Liver (tissue), 7 donors: ENCODE measurements at regions not wholly inside any gene's neighbourhood (a gene's known extent, or its start where the extent isn't known, plus 50 kb on each side); places are given as distances from the start of the nearest gene placed in this dataset.
"Not testable (repeated sequence)": the region's sequence is repeated elsewhere in the genome, so short reads cannot be mapped to it uniquely, and the experiment has no call there.

Source experiments
- DNase-seq: peaks from one replicate; pipeline ENCODE4 v3.0.0-alpha.2; 2017; ENCODE audit warnings: low spot score
- H3K27ac ChIP-seq, 2 donors: one replicate each; pipeline ENCODE4 v1.7.0; 2013; ENCODE audit warnings: inconsistent platforms in 2 of 2, low read length in 2 of 2, control low read depth in 1 of 2, low read depth in 1 of 2, mild to moderate bottlenecking in 1 of 2
- H3K27me3 ChIP-seq, 4 donors: one replicate each; pipeline versions ENCODE4 v1.6.1 to v1.7.0; 2013; ENCODE audit warnings: low read length in 3 of 4, inconsistent platforms in 1 of 4, mild to moderate bottlenecking in 1 of 4, moderate library complexity in 1 of 4; ENCODE audit not compliant: control insufficient read depth in 4 of 4, insufficient read depth in 4 of 4
- H3K36me3 ChIP-seq, 4 donors: one replicate each; pipeline versions ENCODE4 v1.6.1 to v1.7.0; 2013; ENCODE audit warnings: low read length in 3 of 4, mild to moderate bottlenecking in 3 of 4, low read depth in 1 of 4, moderate library complexity in 1 of 4; ENCODE audit not compliant: control insufficient read depth in 4 of 4, insufficient read depth in 3 of 4
- H3K4me1 ChIP-seq, 4 donors: one replicate each; pipeline versions ENCODE4 v1.6.1 to v1.7.0; 2013; ENCODE audit warnings: low read length in 3 of 4, mild to moderate bottlenecking in 3 of 4, moderate library complexity in 1 of 4; ENCODE audit not compliant: control insufficient read depth in 4 of 4, insufficient read depth in 4 of 4
- H3K4me3 ChIP-seq, 3 donors: one replicate each; pipeline versions ENCODE4 v1.6.1 to v1.7.0; 2013; ENCODE audit warnings: low read length in 3 of 3, control low read depth in 1 of 3, low read depth in 1 of 3, mild to moderate bottlenecking in 1 of 3
- H3K9ac ChIP-seq, 2 donors: one replicate each; pipeline ENCODE4 v1.7.0; 2013; ENCODE audit warnings: low read length in 2 of 2, mild to moderate bottlenecking in 2 of 2, moderate library complexity in 2 of 2, control low read depth in 1 of 2, low read depth in 1 of 2
- H3K9me3 ChIP-seq, 4 donors: one replicate each; pipeline versions ENCODE4 v1.6.1 to v1.7.0; 2013; ENCODE audit warnings: low read length in 3 of 4; ENCODE audit not compliant: control insufficient read depth in 4 of 4
- ATF3 ChIP-seq: IDR thresholded peaks from 2 replicates; pipeline ENCODE4 v1.6.1; 2016; ENCODE audit warnings: antibody characterized with exemption
- FOXA1 ChIP-seq: IDR thresholded peaks from 2 replicates; pipeline ENCODE4 v1.6.1; 2016; ENCODE audit warnings: antibody characterized with exemption
- FOXA2 ChIP-seq: IDR thresholded peaks from 2 replicates; pipeline ENCODE4 v1.6.1; 2016; ENCODE audit warnings: antibody characterized with exemption
- HNF4A ChIP-seq, 2 donors: conservative IDR thresholded peaks; 2 replicates each; pipeline ENCODE4 v1.6.1; 2016; ENCODE audit warnings: antibody characterized with exemption in 2 of 2, mild to moderate bottlenecking in 2 of 2
- RAD21 ChIP-seq, 2 donors: IDR thresholded peaks; 2 replicates each; pipeline ENCODE4 v1.6.1; 2016; ENCODE audit warnings: antibody characterized with exemption in 2 of 2, mild to moderate bottlenecking in 2 of 2
- REST ChIP-seq: IDR thresholded peaks from 2 replicates; pipeline ENCODE4 v1.6.1; 2016; ENCODE audit warnings: antibody characterized with exemption, mild to moderate bottlenecking
- RXRA ChIP-seq, 2 donors: IDR thresholded peaks; 2 replicates each; pipeline ENCODE4 v1.6.1; 2017 to 2018; ENCODE audit warnings: antibody characterized with exemption in 2 of 2, mild to moderate bottlenecking in 1 of 2
- SP1 ChIP-seq: IDR thresholded peaks from 2 replicates; pipeline ENCODE4 v1.6.1; 2018; ENCODE audit warnings: antibody characterized with exemption, mild to moderate bottlenecking
- WGBS: extraction: QIAGEN DNeasy Blood & Tissue Kit; methylation state at CpG from one replicate; pipeline ENCODE4 v1.1.7; 2013; 5-methylcytosine and 5-hydroxymethylcytosine counted together
- donor health status: healthy.
- donor health status: healthy.
- donor health status: healthy.
- donor health status: healthy.

- no peak for TF ChIP-seq SP1
- no peak for TF ChIP-seq FOXA1
- no peak for TF ChIP-seq ATF3
- TF ChIP-seq RAD21 (IDR thresholded peaks at IDR 0.05), result no peak
- TF ChIP-seq HNF4A (conservative IDR thresholded peaks at IDR 0.05), result no peak
- TF ChIP-seq RXRA (IDR thresholded peaks at IDR 0.05), result no peak
- no peak for TF ChIP-seq REST
- TF ChIP-seq FOXA2, result no peak
- no peak overlapping the region for H3K4me3 ChIP-seq
- DNase-seq, result no peak
- H3K27ac ChIP-seq, result no peak overlapping the region
- H3K9me3 ChIP-seq, result no peaks in the 10 kb centered on the region
- H3K27me3 ChIP-seq, result no peaks in the 10 kb centered on the region
- H3K36me3 ChIP-seq, result no peaks in the 10 kb centered on the region
- no peak overlapping the region for H3K9ac ChIP-seq
- H3K4me1 ChIP-seq, result no peaks in the 10 kb centered on the region
- WGBS, result 76% methylated on average over 2 of the region's 2 CpGs
Measured at GRCh38 chr6:65979120-65979519, 272.1 kb upstream of the EYS start.

- not testable (repeated sequence) for H3K36me3 ChIP-seq, H3K9me3 ChIP-seq, H3K27ac ChIP-seq, H3K9ac ChIP-seq, H3K4me3 ChIP-seq, H3K27me3 ChIP-seq, H3K4me1 ChIP-seq, DNase-seq
- WGBS, result 87% methylated on average over 9 of the region's 9 CpGs
Measured at GRCh38 chr6:65971252-65971651, 264.2 kb upstream of the EYS start.

- no peaks in the 10 kb centered on the region for H3K4me1 ChIP-seq
- no peak overlapping the region for H3K27ac ChIP-seq
- no peaks in the 10 kb centered on the region for H3K9me3 ChIP-seq
- H3K36me3 ChIP-seq, result no peaks in the 10 kb centered on the region
- no peak overlapping the region for H3K9ac ChIP-seq
- TF ChIP-seq FOXA1, result no peak
- H3K4me3 ChIP-seq, result no peak overlapping the region
- no peak for DNase-seq
- no peaks in the 10 kb centered on the region for H3K27me3 ChIP-seq
Measured at GRCh38 chr6:65964261-65964660, 257.2 kb upstream of the EYS start.

GRCh38 chr6:65955034-65955433, 248.0 kb upstream of the EYS start:
- Histone ChIP-seq H3K9me3 (peaks cover 0 to 4% (median 0%) of the 10 kb centered on the region in 4 donors), H3K4me3 (no peak overlapping the region), H3K36me3 (no peaks in the 10 kb centered on the region), H3K27me3 (no peaks in the 10 kb centered on the region), H3K9ac (no peak overlapping the region), H3K27ac (no peak overlapping the region), H3K4me1 (no peaks in the 10 kb centered on the region)
- no peak for TF ChIP-seq REST
- 74% methylated on average over 3 of the region's 3 CpGs for WGBS
- no peak for DNase-seq
